ENCODE measurements at regions not wholly inside any gene's neighbourhood (a gene's known extent, or its start where the extent isn't known, plus 50 kb on each side); places are given as distances from the start of the nearest gene placed in this dataset.

DNA sequence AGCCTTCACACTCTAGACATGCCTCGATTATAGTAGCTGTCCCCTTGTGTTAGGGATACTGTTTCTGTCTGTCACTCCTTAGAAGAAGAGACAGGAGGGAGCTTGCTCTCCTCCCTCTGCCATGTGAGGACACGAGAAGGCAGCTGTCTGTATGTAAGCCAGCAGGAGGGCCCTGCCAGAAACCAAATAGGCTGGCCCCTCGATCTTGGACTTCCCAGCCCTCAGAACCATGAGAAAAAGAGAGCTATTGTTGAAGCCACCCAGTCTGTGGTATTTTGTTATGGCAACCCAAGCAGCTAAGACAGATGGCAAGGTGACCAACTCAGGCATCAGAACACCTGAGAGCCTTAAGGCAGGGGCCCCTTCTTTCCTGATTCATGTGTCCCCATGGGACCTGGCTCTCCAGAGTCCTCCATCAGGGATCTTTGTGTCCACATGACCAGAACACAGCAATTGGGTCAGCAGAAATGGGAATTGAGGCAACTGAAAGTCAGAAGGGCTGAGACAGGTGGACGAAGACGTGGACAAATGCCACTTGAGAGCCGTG lies 65.6 kb upstream of the NPAS1 start:
- DNase-seq (ENCODE audit: low spot score), result no peak
- Histone ChIP-seq H3K4me3 (no peak overlapping the region), H3K27ac (no peak overlapping the region), H3K79me2 (ENCODE audit: low read depth) (peaks cover 64% of the 10 kb centered on the region), H3F3A (ENCODE audit: low read depth) (peaks cover 10% of the 10 kb centered on the region), H3K9ac (no peak overlapping the region), H3K4me1 (peaks cover 9% of the 10 kb centered on the region), H3K36me3 (no peaks in the 10 kb centered on the region), H3K27me3 (no peaks in the 10 kb centered on the region), H3K4me2 (no peak overlapping the region), H2AFZ (replicated peaks) (no peak overlapping the region), H3K9me3 (ENCODE audit: low read depth) (no peaks in the 10 kb centered on the region), H4K20me1 (ENCODE audit: low read depth) (peaks cover 35% of the 10 kb centered on the region)
- Mint-ChIP-seq H3K27ac (no peak overlapping the region), H3K4me3 (no peak overlapping the region), H3K27me3 (ENCODE audit: insufficient read depth, low read depth) (peaks cover 2% of the 10 kb centered on the region), H3K9me3 (peaks cover 2% of the 10 kb centered on the region), H3K4me1 (peaks cover 17% of the 10 kb centered on the region), H3K36me3 (peaks cover 25% of the 10 kb centered on the region)
- TF ChIP-seq EZH2 (IDR thresholded peaks at IDR 0.05), result no peak
- TF ChIP-seq, protein P1, sequence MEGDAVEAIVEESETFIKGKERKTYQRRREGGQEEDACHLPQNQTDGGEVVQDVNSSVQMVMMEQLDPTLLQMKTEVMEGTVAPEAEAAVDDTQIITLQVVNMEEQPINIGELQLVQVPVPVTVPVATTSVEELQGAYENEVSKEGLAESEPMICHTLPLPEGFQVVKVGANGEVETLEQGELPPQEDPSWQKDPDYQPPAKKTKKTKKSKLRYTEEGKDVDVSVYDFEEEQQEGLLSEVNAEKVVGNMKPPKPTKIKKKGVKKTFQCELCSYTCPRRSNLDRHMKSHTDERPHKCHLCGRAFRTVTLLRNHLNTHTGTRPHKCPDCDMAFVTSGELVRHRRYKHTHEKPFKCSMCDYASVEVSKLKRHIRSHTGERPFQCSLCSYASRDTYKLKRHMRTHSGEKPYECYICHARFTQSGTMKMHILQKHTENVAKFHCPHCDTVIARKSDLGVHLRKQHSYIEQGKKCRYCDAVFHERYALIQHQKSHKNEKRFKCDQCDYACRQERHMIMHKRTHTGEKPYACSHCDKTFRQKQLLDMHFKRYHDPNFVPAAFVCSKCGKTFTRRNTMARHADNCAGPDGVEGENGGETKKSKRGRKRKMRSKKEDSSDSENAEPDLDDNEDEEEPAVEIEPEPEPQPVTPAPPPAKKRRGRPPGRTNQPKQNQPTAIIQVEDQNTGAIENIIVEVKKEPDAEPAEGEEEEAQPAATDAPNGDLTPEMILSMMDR (IDR thresholded peaks at IDR 0.05), result no peak
- no peak for TF ChIP-seq EZH2phosphoT487 (IDR thresholded peaks at IDR 0.05)

DNA sequence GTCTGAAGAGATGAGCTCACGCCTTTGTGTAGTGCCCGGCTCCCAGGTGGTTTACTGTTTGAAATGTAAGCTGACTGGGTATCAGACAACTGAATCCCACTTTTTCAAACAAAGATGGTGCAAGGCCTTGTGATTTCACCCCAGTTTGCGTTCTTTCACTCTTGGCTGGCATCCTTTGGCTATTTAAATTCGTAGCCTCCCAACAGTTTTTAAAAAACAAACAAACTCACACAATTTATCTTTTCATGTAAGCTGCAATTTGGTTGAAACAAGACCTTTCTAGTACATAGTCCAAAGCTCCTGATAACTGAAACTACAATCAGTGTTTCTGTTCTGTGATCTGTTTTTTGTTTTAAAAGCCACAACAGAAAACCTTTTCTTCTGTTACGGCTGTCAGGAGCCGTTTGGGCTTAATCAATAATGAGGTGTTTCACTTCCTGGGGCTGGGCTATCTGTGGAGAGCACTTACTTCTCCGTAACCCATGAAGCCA lies 65.1 kb upstream of the NPAS1 start:
- no peak overlapping the region for H2AFZ ChIP-seq (replicated peaks)
- peak overlapping the region; percentile 3 for H3K27ac Mint-ChIP-seq

DNA sequence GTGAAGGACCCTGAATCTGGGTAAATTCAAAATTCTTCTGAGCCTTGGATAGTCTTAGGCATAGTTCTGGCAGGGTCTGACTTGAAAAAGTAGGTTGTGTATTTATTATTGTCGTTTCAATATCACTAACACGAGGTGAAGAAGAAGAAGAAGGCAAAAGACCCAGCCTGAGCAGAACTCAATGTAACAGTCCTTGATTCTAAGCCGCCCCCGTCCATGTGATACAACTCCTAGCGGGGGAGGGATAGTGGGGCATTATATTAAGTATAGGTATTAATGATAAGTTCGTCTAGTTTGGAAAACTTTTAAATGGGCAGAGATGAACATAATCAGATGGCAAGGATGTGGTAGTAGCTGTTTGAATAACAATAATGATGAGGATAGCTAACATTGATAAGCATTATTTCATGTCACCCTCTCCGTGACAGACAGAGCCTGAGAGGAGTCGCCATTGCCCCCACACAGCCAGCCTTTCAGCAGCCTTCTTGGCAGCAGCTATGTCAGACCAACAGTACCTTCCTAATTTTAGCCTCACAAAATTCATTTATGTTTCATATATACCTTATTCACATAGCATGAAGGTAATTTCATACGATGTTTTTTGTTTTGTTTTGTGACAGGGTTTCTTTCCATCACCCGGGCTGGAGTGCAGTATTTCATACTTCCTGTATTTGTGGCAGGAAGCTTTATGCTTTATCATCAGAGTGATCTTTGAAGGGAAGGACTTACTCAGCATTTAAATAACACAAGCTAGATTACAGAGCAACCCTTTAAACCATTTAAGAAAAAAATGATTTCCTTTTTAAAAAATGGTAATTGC lies 64.4 kb upstream of the NPAS1 start:
- Mint-ChIP-seq H3K27me3 (ENCODE audit: insufficient read depth, low read depth) (peaks cover 2% of the 10 kb centered on the region), H3K4me3 (no peak overlapping the region), H3K27ac (peak overlapping the region; percentile 3), H3K36me3 (peaks cover 21% of the 10 kb centered on the region), H3K4me1 (peaks cover 19% of the 10 kb centered on the region), H3K9me3 (peaks cover 2% of the 10 kb centered on the region)
- Histone ChIP-seq H3K27ac (peak overlapping the region; percentile 65), H2AFZ (replicated peaks) (no peak overlapping the region), H3K36me3 (no peaks in the 10 kb centered on the region), H3K9me3 (ENCODE audit: low read depth) (no peaks in the 10 kb centered on the region), H3K27me3 (no peaks in the 10 kb centered on the region), H3K4me1 (peaks cover 9% of the 10 kb centered on the region), H3K9ac (no peak overlapping the region), H3K4me2 (no peak overlapping the region), H3K4me3 (no peak overlapping the region), H3K79me2 (ENCODE audit: low read depth) (peaks cover 64% of the 10 kb centered on the region), H4K20me1 (ENCODE audit: low read depth) (peaks cover 39% of the 10 kb centered on the region), H3F3A (ENCODE audit: low read depth) (peaks cover 10% of the 10 kb centered on the region)
- no peak for DNase-seq (ENCODE audit: low spot score)
- no peak for TF ChIP-seq EZH2 (IDR thresholded peaks at IDR 0.05)
- TF ChIP-seq, protein P1 (IDR thresholded peaks at IDR 0.05), result no peak

More for the DNA sequence above, 65.1 kb upstream of the NPAS1 start:
- peaks cover 64% of the 10 kb centered on the region for H3K79me2 ChIP-seq (ENCODE audit: low read depth)
- H3K27ac ChIP-seq, result peak overlapping the region; percentile 65
- TF ChIP-seq, protein P1 (IDR thresholded peaks at IDR 0.05), result no peak
- TF ChIP-seq EZH2 (IDR thresholded peaks at IDR 0.05) (no peak), EZH2phosphoT487 (IDR thresholded peaks at IDR 0.05) (no peak)
- H3K9ac ChIP-seq, result no peak overlapping the region
- no peaks in the 10 kb centered on the region for H3K27me3 ChIP-seq
- Mint-ChIP-seq H3K27me3 (ENCODE audit: insufficient read depth, low read depth) (peaks cover 2% of the 10 kb centered on the region), H3K4me1 (peaks cover 17% of the 10 kb centered on the region), H3K36me3 (peaks cover 22% of the 10 kb centered on the region), H3K9me3 (peaks cover 2% of the 10 kb centered on the region), H3K4me3 (no peak overlapping the region)
- DNase-seq (ENCODE audit: low spot score), result no peak
- no peaks in the 10 kb centered on the region for H3K36me3 ChIP-seq
- no peaks in the 10 kb centered on the region for H3K9me3 ChIP-seq (ENCODE audit: low read depth)
- H3F3A ChIP-seq (ENCODE audit: low read depth), result peaks cover 10% of the 10 kb centered on the region
- peaks cover 9% of the 10 kb centered on the region for H3K4me1 ChIP-seq
- H3K4me3 ChIP-seq, result no peak overlapping the region
- H3K4me2 ChIP-seq, result no peak overlapping the region
- H4K20me1 ChIP-seq (ENCODE audit: low read depth), result peaks cover 35% of the 10 kb centered on the region

All from neural progenitor cell (in vitro differentiated cells).